GM18867 (cell line): ENCODE measurements at regions not wholly inside any gene's neighbourhood (a gene's known extent, or its start where the extent isn't known, plus 50 kb on each side); places are given as distances from the start of the nearest gene placed in this dataset.
"Not testable (repeated sequence)": the region's sequence is repeated elsewhere in the genome, so short reads cannot be mapped to it uniquely, and the experiment has no call there.

Source experiments
- ATAC-seq: cut with Tn5 transposase; IDR thresholded peaks from one replicate; pipeline ENCODE4 v1.9.1; 2021; ENCODE audit warnings: mild to moderate bottlenecking, moderate library complexity; ENCODE audit not compliant: unreplicated experiment

DNA sequence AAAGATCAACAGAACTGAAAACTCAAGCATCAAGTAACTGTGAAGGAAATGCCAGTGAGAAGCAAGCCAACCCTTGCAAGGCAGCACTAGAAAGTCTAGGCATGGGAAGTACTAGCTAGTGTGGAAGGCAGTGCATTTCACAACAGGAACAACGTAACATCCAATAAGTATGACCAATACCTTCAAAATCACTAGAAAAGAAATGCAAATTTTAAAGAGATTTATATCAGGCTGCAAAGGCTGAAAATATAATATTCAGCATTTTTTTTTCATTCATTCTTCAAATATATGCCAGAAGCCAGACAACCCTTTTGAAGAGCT is 121.9 kb downstream of the DLEU7 start:
- ATAC-seq: no peak

DNA sequence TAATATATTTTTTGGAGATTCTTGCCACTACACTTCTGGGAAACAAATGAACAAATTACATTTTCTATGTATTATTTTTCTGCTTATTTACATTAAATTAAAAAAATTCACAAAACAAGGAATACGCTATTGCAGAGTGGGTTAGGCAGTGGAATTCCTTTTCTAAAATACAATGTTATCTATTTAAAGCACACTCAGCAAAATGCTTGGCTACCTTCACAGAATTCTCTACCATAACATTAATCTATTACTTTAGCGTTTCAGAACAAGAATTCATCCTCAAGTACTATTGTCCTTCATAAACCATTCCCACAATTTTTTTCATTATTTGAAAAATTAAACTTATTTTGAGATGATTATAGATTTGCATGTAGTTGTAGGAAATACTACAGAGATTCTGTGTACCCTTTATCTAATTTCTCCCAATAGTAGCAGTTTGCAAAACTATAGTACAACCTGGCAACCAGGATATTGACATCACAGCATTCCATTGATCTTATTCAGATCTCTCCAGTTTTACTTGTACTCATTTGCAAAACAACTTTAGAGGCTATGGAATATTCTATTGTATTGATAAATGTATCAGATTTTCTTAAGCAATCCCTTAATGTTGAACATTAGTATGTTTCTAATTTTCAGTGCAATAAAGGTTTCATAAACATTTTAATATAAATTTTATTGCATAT is 120.9 kb downstream of the DLEU7 start:
- ATAC-seq: no peak

DNA sequence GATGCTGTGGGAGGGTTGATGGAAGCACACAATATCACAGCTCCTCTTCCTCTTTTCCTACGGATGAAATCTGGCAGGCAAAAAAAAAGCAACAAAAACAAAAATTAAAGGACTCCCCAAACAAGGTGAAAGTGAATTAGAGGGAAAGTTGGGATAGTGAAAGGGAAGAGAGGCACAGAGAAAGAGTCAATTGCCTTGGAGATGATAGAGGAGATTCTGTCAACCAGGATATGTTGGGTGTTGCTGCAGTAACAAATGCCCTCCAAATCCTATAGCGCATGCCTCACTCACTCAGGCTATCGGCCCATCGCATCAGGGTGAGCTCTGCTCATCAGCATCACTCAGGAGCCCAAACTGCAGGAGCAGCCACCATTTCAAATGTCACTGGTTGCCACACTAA is 119.1 kb downstream of the DLEU7 start:
- ATAC-seq: no peak

DNA sequence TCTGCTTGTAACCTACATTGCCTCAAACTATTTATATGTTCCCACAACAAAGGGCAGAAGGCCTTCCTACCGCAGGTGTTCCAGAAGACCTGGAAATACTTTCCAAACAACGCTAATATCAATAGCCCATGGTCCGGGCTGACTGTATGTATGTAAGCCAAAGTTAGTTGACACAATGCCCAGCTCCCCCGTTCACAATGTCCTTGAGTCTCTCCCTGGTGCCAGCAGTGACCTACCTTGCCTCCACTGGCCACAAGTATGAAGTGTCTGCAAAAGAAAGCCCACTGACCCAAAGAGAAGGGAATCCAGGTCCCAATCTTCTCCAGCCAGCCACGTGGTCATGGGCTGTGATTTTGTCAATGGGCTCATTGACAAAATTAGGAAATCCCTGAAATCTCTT is 118.6 kb downstream of the DLEU7 start:
- no peak for ATAC-seq

DNA sequence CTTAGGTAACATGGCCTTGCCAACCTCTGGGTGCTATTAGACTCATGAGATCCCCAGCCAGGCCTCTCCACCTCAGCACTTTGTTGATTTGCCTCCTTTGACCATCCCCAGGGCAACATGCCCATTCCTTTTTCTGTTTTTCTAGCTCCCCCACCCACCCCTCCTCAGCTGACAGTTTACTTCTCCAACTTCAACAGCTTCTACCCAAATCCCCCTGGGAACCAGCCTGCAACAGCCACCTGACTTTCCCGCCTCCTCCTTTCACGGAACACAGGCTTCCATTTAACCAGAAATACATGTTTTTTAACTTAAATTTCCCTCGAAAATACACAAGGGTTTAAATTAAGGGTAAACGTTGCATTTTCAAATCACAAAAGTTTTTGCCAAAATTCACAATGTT is 117.3 kb downstream of the DLEU7 start:
- no peak for ATAC-seq

DNA sequence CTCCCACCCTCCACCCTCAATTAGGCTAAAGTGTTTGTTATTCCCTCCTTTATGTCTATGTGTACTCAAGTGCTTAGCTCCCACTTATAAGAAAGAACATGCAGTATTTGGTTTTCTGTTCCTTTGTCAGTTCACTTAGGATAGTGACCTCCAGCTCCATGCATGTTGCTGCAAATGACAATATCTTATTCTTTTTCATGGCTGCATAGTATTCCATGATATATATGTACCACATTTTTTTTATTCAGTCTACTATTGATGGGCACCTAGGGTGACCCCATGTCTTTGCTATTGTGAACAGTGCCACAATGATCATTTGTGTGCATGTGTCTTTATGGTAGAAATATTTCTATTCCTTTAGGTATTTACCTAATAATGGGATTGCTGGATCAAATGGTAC is 114.3 kb downstream of the DLEU7 start:
- ATAC-seq: no peak

DNA sequence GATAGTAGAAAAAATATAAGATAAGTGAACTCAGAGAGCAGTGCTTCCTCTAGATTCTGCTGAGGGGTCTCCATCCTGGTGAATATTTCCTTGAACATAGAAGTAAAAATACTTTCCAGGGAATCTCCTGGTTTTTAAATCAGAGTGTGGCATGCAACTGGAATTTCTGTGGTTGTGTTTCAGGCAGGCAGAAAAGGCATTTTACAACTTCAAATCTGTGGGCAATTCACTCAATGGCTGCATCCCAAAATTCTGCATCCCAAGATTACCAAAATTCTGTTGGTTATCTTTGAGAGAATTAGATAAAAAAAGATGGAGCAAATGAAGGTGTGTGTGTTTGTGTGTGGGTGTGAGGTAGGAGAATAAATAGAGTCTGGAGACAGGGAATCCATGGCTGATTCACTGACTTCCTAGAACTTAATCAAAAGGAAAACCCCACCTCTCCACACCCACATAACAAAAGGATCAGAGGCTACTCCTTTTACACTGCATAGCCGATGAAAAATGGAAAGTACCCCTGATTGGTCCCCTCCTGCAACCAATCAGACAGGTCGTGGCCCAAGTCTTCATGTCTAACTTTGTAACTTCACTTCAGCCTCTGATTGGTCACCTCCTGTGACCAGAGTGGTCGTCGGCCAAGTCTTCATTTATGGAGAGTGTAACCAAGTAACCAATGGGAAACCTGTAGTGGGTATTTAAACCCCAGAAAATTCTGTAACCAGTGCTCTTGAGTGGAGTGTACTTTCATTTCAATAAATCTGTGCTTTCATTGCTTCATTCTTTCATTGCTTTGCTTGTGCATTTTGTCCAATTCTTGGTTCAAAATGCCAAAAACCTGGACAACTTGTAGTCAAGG is 112.8 kb downstream of the DLEU7 start:
- no peak for ATAC-seq

DNA sequence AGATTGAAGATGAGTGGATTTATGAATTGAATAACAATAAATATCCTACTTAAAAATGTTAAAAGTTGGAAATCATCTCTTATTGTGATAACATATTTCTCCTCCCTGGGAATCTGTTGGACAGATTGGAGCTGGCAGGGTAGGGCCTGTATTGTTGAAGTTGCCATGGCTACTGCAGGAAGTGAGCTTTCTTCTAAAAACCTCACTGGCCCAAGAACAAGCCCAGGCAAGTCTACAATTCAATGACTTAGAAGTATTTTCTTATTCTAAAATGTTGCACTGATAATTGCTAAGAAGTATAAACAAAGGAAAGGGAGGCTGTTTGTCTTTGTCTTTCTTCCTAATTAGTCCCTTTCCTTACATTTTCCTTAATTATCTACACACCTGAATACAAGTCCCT is 112.1 kb downstream of the DLEU7 start:
- no peak for ATAC-seq

DNA sequence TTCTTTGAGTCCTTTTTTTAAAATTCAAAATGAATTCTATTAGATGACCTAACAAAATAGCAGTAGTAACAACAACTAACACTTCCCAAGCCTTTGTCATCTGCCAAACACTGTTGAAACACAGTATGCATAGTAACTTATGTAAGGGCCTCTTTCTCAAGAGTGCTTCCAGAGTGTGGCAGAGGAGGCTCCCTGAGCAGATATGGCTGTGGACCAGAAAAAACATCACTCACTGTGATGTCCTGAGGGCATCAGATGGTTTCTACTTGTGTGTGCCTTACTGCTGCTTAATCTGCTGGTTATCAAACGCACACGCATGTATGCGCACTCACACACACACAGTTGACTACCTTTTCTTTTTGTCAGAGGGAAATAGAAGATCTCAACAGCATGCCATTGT is 110.8 kb downstream of the DLEU7 start:
- no peak for ATAC-seq

DNA sequence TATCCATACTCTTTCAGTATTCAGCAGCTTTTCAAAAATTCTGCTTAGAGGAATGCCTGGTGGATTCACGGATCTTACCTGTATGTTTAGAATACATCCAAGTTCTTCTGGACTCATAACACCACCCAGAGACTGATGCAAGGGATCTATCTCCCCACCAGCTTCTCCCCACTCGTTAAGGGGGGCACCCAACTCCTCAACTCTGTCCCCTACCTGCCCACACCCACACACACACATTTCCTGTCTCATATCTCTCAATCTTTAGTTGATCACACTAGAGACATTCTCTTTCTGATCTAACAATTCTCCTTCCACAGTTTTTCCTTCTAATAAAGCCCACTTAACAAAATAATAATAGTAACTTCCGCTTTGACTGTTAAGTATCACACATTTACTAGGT is 110.1 kb downstream of the DLEU7 start:
- ATAC-seq: no peak

DNA sequence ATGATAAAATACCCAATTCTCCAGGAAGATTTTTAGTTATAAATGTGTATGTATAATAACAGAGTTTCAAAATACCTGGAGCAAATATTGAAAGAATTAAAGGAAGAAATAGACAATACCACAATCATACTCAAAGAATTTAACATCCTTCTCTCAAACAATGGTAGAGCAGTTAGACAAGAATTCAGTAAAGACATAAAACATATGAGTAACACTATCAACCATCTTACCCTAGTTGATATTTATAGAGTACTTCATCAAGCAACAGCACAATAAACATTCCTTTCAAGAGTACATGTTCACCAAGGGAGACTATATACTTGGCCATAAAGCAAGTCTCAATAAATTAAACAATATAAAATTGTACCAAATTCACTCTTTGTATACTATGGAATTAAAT is 108.4 kb downstream of the DLEU7 start:
- no peak for ATAC-seq

DNA sequence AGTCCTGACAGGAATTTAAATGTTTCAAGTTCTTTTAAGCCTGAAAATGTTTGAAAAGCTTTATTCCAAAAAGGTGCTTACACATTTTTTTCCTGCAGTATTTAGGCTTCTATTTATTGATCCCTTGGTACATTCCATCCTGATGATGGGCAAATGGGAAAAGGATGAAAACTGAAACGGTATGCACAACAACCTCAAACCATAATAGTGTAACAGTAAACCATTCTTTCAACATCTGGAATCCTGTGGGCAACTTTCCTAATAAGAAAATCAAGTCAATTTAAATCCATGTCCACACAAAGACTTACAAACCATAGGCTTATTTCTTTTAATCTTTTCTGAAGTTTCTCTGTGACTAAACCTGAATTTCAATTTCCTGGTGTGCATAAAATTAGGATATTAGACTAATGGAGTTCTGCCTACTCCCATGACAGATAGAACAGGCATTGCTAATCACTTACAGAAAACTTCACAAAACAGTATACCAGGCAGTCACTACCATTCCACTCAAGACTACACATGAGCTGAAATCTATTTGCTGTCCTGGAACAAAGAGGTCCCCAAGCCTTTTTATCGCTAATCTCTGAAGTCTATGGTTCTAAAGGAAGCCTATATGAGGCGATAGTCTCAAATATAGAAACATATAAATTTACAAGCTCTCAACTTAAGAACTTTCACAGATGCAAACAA is 103.3 kb downstream of the DLEU7 start:
- no peak for ATAC-seq

DNA sequence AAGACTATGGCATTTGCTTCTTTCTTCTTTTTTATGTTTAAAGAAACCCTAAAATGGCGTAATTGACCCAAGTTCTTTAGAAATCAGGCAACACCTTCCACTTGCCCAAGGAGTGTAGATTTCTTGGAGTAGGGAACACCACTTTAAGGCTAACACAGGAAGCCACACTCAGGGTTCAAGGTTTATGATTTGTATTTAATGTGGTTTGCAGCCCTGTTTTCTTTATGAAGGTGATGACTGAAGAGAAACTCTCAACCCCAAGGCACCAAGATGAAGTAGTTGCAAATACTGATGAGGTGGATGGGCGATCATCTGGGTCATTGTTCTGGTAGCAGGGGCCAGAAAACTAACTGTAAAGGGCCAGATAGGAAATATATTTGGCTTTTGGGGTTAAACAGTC is 101.1 kb downstream of the DLEU7 start:
- ATAC-seq: no peak

DNA sequence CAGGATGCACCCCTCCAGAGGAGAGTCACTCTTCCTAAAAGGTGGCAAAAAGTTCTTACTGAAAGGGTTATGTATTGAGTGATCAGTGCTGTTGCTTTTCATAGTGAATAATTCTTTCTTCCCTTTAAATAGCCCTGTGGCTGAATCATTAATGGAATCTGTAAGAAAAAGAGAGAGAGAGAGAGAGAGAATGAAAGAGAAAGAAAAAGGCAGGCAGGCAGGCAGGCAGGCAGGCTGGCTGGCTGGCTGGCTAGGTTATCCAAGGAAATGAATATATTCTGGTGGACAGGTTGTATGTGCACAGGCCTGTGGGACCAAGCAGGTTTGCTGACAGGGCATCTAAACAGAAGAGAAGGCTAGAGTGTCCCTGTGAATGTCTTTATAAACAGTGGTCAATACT is 100.5 kb downstream of the DLEU7 start:
- no peak for ATAC-seq

DNA sequence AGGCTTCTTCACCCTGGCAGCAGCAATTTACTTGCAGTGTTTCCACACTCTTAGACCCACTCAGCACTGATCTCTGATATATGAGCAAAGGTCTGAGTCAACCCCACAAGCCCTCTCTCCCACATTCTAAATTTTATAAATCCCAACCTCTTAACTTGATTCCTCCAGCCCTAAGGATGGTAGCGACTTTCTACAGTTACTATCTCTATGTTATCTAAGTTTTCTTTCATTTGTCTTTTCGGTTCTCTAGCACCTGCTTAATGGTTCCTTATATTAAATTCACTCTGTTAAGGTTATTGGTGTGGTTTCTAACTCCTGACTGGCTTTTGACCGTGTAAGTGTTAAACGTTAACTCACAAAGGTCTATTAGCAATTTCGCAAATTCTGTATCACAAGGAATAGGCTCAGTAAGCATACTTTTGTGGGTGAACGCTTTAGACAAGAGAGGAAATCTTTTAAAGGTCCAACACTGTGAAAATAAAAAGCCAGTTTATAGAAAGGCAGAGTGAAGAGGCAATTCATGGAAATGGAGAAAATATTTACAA is 99.3 kb downstream of the DLEU7 start:
- no peak for ATAC-seq

DNA sequence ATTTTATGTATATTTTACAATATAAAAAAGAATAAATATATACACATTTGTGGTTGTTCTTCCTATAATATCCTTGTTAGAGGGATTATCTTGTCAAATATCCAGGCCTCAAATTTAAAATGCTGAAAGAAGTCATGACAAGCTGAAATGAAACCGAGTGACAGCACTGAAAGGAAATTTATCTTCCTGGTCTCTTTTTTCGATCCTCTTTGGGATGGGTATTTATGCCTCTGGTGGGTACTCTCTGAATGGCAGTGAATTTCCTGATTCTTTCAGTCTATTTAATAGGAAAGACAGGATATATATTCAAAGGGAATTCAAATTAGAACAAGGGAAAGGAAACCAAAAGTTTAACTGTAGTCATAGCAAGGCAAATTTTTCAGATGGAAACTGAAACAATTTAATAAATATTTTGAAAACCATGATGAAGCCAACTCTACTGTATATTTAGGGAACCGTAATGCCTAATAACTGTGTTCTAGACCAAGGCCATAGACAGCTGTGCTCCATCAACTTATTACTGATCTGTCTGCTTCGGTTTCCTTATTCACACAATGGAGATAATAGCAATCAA is 97.9 kb downstream of the DLEU7 start:
- no peak for ATAC-seq

DNA sequence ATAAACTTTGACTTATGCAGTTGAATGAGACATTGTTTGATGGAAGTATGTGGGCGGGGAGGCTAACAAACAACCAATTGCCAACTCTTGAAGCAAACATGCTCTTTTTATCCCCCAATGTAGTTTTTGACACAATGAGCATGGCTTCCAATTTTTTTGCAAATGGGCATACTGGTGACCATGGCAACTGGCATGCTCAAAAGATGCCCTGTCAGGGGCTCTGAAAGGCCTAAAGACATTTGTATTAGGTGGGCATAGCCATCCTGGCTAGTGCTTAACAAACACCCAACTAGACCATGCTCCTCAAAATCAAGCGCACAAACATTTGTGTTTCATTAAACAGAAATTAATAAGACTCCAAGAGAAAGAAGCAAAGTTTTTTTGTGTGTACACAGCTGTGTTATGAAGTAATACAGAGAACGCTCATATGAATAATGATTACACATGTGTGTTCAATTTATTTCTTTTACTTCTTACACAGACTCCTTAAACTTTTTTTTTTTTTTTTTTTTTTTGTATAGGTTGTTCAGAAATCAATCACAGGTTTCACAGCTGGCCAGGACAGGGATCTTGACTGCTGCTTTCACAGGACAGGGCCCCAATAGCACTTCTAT is 95.6 kb downstream of the DLEU7 start:
- ATAC-seq: no peak

DNA sequence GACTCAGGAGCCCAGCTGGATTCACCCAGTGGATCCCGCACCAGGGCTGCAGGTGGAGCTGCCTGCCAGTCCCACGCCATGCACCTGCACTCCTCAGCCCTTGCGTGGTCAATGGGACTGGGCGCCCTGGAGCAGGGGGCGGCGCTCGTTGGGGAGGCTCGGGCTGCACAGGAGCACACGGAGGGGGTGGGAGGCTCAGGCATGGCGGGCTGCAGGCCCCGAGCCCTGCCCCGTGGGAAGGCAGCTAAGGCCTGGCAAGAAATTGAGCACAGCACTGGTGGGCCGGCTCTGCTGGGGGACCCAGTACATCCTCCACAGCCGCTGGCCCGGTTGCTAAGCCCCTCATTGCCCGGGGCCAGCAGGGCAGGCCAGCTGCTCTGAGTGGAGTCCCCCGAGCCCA is 90.3 kb downstream of the DLEU7 start:
- not testable (repeated sequence) for ATAC-seq

DNA sequence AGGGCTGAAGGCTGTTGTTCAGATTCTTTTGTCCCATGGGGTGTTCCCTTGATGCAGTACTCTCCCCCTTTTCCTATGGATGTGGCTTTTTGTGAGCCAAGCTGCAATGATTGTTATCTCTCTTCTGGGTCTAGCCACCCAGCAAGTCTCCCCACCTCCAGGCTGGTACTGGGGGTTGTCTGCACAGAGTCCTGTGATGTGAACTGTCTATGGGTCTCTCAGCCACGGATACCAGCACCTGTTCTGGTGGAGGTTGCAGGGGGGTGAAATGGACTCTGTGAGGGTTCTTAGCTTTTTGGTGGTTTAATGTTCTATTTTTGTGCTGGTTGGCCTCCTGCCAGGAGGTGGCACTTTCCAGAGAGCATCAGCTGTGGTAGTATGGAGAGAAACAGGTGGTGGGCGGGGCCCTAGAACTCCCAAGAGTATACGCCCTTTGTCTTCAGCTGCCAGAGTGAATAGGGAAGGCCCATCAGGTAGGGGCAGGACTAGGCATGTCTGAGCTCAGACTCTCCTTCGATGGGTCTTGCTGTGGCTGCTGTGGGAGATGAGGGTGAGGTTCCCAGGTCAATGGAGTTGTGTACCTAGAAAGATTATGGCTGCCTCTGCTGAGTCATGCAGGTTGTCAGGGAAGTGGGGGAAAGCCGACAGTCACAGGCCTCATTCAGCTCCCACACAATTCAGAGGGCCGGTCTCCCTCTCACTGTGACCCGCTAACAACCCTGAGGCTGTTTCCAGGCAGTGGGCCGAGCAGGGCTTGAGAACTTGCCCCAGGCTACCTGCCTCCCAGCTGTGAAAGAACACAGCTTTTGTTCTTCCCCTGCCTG is 87.4 kb downstream of the DLEU7 start:
- ATAC-seq: not testable (repeated sequence)

DNA sequence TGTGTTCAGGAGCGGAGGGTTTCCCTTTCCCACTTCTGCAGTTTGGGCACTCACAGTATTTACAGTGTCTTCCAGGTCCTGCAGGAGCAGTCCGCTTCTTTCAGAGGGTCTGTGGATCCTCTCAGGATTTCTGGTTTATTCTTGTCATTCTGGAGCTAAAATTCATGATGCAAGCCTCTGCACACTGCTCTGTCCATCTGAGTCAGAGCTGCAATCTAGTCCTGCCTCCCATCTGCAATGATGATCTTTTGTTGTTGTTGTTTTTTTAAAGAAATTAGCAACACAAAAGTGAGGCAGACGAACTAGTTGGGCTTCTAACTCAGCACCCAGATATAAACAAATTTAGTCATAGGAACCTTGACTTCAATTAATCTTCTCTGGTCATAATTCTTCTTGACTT is 86.5 kb downstream of the DLEU7 start:
- ATAC-seq: no peak
